ENCODE measurements at regions not wholly inside any gene's neighbourhood (a gene's known extent, or its start where the extent isn't known, plus 50 kb on each side); places are given as distances from the start of the nearest gene placed in this dataset.
"Not testable (repeated sequence)": the region's sequence is repeated elsewhere in the genome, so short reads cannot be mapped to it uniquely, and the experiment has no call there.

GRCh38 chr22:27302501-27302900, 499.1 kb downstream of the MN1 start:
- no peak for DNase-seq

DNA sequence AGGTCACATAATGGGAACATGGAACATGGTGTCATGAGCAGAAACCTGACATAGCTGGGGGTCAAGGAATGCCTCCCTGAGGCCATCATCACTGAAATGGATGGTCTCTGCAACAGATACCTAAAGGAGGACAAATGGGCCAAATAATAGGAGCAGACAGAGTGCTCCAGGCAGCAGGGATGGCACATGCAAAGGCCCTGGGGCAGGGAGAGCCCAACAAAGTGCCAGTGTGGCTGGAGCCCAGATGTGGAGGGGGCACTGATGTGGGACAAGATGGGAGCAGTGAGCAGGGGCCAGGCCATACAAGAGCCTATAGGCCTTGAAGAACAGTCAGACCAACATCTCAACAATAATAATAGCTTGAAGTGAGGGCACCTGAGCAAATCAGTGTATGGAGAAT, 497.8 kb downstream of the MN1 start:
- no peak for DNase-seq

GRCh38 chr22:27306771-27307170, 494.8 kb downstream of the MN1 start:
- no peak for DNase-seq

GRCh38 chr22:27307545-27308247, 493.9 kb downstream of the MN1 start:
- no peak for DNase-seq

GRCh38 chr22:27308513-27308912, 493.0 kb downstream of the MN1 start:
- DNase-seq: no peak

DNA sequence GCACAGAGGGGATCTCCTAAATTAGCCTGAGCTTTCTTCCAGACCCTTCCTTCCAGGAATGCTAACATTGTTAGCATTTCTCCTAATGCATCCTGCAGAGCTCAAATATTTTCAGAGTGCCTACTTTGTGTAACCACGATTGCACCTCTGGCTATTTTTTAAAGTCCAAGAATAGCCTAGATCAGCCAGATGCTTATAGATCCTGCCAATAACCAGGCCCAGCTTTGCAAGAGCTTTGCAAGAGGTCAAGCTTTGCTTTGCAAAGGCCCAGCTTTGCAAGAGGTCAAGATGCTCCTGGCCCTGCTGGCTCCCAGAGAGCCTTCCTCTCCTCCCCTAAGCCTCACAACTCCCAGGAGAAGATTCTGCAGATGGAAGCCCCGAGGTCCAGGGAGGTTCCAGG, 491.9 kb downstream of the MN1 start:
- DNase-seq: no peak

GRCh38 chr22:27310966-27311697, 490.4 kb downstream of the MN1 start:
- DNase-seq: no peak

GRCh38 chr22:27311698-27312550, 489.6 kb downstream of the MN1 start:
- DNase-seq: no peak

DNA sequence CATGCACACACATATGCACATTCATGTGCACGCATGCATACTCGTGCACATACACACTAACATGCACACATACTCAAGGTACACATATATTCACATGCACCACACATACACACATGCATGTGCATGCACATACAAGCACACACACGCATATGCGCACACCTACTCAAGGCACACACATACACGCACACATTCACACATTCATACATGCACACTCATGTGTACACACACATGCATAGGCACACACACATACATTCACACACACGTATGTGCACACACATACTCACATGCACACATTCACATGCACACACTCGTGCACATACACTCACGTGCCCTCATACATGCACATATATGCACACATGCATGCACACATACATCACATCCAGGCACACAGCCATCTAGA, 489.0 kb downstream of the MN1 start:
- no peak for DNase-seq

GRCh38 chr22:27312966-27313855, 488.3 kb downstream of the MN1 start:
- no peak for DNase-seq

- DNase-seq: no peak
Measured at GRCh38 chr22:27314276-27314807, 487.2 kb downstream of the MN1 start.

GRCh38 chr22:27315833-27316232, 485.7 kb downstream of the MN1 start:
- no peak for DNase-seq

DNA sequence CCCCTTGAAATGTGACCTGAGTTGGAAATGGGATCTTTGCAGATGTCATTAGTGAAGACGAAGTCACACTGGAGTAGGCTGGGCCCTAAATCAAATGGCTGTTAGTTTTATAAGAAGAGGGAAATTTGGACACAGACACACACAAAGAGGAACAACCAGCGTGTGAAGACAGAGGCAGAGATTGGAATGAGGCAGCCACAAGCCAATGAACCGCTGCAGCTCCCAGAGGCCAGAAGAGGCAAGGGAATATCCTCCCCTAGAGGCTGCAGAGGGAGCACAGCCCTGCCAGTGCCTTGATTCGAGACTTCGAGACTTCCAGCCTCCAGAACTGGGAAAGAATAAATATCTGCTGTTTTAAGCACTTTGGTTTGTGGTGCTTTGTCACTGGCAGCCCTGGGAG, 484.5 kb downstream of the MN1 start:
- no peak for DNase-seq

GRCh38 chr22:27317971-27318428, 483.6 kb downstream of the MN1 start:
- no peak for DNase-seq

DNA sequence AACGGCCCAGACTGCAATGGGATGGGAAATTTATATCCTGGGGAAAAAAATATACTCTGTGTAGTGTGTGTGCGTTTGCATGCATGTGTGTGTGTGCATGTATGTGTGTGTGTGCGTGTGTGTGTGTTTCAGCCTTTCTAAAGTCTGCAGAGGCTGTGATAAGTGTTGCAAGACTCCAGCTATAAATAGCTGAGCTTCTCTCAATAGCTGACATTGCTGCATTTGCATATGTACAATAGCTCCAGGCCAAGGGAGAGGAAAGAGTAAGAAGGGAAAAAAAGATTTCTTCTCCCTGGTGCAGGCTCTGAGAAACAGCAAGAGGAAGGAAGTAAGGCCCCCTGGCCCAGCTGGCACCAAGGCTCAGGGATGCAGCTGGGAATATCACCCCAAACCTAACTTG, 483.0 kb downstream of the MN1 start:
- DNase-seq: no peak

DNA sequence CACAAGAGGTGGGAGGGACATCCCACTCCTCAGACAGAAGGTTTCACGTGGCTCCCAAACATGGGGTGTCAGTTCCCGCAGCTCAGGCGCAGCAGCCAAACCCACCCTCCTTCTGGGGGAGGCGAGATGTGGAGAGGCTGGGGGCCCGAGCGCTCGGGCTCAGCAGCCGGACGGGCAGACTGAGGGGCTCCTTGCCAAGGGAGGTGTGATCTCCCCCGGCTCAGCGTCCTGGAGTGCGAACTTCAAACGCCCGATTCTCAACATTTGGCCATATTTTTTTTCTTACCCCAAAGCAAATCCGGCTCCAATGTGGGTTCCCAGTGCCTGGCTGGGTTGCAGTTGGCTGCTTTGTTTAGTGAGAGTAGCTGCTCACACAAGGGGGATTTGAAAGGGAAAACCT, 477.9 kb downstream of the MN1 start:
- no peak for DNase-seq

DNA sequence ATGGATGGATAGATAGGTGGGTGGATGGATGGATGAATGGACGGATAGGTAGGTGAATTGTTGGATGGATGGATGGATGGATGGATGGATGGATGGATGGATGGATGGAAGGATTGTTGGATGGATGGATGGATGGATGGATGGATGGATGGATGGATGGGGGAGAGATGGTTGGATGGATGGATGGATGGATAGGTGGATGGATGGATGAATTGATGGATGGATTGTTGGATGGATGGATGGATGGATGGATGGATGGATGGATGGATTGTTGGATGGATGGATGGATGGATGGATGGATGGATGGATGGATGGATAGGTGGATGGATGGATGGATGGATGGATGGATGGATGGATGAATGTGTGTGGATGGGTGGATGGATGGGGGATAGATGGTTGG, 476.6 kb downstream of the MN1 start:
- not testable (repeated sequence) for DNase-seq

GRCh38 chr22:27327497-27327896, 474.1 kb downstream of the MN1 start:
- no peak for DNase-seq

GRCh38 chr22:27327981-27328721, 473.4 kb downstream of the MN1 start:
- DNase-seq: no peak

DNA sequence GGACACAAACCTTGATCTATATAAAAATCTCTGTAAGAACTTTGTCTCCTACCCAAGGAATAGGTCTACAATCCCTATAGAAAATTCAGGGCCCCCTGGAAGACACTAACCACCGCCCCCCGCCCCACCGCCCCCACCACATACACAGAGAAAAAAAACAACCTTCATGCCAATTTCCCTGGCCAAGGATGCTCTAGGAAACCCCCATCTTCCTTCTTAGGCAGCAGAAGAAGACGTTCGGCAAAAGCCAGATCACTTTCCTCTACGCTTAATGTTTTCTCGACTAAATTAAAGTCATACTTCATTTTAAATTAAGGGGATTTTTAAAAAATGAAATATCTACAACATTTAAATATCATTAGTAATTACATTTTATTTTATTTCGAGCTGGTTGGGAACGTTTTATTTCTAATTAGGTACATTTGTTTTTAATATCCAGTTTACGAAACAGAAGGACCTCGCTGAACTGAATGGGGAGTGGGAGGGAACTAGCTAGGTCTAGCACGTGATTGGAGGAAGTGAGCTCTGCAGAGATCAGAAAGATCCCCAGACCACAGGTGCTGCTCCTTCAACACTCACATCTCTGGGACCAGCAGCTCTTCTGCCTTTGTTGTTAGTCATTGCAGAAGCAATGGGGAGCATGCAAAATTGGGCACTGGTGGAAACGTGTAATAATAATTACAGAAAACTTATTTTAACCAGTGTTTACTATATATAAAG, 472.3 kb downstream of the MN1 start:
- DNase-seq: no peak

Data from CD4-positive, alpha-beta T cell treated with Interleukin-17A for 1 hour (primary cell).